Heart right ventricle (tissue), 16 donors: ENCODE measurements at regions not wholly inside any gene's neighbourhood (a gene's known extent, or its start where the extent isn't known, plus 50 kb on each side); places are given as distances from the start of the nearest gene placed in this dataset.

Experiments
- ATAC-seq, 8 donors: fragments of 200-7000 bp; cut with Tn5 transposase; one replicate each; pipeline ENCODE4 v1.9.1; 2020; ENCODE audit warnings: mild to moderate bottlenecking in 8 of 8, moderate library complexity in 8 of 8, moderate number of reproducible peaks in 1 of 8
- DNase-seq, 2 donors: peaks; one replicate each; pipeline ENCODE4 v3.0.0-alpha.2; 2020
- H3K27ac ChIP-seq, 10 donors: fragments of 200-600 bp; sonication (generic) in 2 of 10; one replicate each; pipeline versions ENCODE4 v1.5.0 to v1.8.0; 2020 to 2022; ENCODE audit warnings: mild to moderate bottlenecking in 3 of 10
- H3K27me3 ChIP-seq, 7 donors: fragments of 200-600 bp; one replicate each; pipeline ENCODE4 v1.8.0; 2021 to 2022; ENCODE audit warnings: mild to moderate bottlenecking in 2 of 7
- H3K36me3 ChIP-seq, 9 donors: fragments of 200-600 bp; sonication (generic) in 1 of 9; one replicate each; pipeline versions ENCODE4 v1.5.0 to v1.8.0; 2020 to 2022; ENCODE audit warnings: mild to moderate bottlenecking in 2 of 9
- H3K4me1 ChIP-seq, 9 donors: fragments of 200-600 bp; sonication (generic) in 1 of 9; one replicate each; pipeline versions ENCODE4 v1.5.0 to v1.8.0; 2020 to 2022; ENCODE audit warnings: mild to moderate bottlenecking in 4 of 9
- H3K4me3 ChIP-seq, 10 donors: fragments of 200-600 bp; sonication (generic) in 2 of 10; one replicate each; pipeline versions ENCODE4 v1.5.0 to v1.8.0; 2020 to 2022; ENCODE audit warnings: mild to moderate bottlenecking in 7 of 10, moderate library complexity in 2 of 10
- H3K9me3 ChIP-seq, 11 donors: fragments of 200-600 bp in 10 of 11; sonication (generic) in 2 of 11; one replicate each; pipeline versions ENCODE4 v1.5.0 to v1.8.0; 2013 to 2022; ENCODE audit warnings: mild to moderate bottlenecking in 2 of 11, control low read depth in 1 of 11, moderate library complexity in 1 of 11
- WGBS, 2 donors: extraction: QIAGEN DNeasy Blood & Tissue Kit; methylation state at CpG; one replicate each; pipeline ENCODE4 v1.1.7; 2013; ENCODE audit warnings: inconsistent platforms in 1 of 2; 5-methylcytosine and 5-hydroxymethylcytosine counted together
- intact Hi-C, 10 donors: fragments of 100-400 bp; cut with DNase I; formaldehyde crosslinking; loops; one replicate each; pipeline versions ENCODE4 v1.11.1 to v1.14.2; 2022
- TF ChIP-seq, protein P1 (sequence below), 9 donors: fragments of 200-600 bp; sonication (generic) in 2 of 9; IDR thresholded peaks; one replicate each; pipeline versions ENCODE4 v1.5.0 to v1.8.0; 2021 to 2022; ENCODE audit warnings: antibody characterized with exemption in 9 of 9, mild to moderate bottlenecking in 5 of 9, moderate library complexity in 1 of 9
- donor health status: Arrhythmogenic right ventricular cardiomyopathy.
- donor health status: ischemic (EF 13 %, LVEDD 7.1; RV severe dilation, severe dysfunction).
- donor health status: healthy with polysubstance abuse.
- donor health status: DM: no; HTN: yes; CAD: no.
- donor health status: DM: no; HTN: no; CAD: no.
- donor health status: ischemic (EF 25% LVEDD 6.9; RV normal size, moderate dysfunction).
- donor health status: ischemic (EF 25% LVEDD 5.7; RV mildly dilated, moderate dysfunction).
- donor health status: healthy.
- donor health status: DM: yes; HTN: yes; CAD: no.
- donor health status: Ischemic cardiomyopathy.
- donor health status: ischemic (EF 35%, LVEDD 5.7; RV mildly dilated, moderate dysfunction).
- donor health status: nonischemic (EF 11% LVEDD 7.7; RV severe dilation, severe dysfunction).
- donor health status: DM: yes; HTN: yes; CAD: no.
- donor health status: PGD.
- donor health status: ischemic (EF 29% LVEDD 5.4; RV normal size, mild dysfunction).
- donor health status: nonischemic (EF 23%, LVEDD 6.1; RV moderate dilation, normal function).

DNA sequence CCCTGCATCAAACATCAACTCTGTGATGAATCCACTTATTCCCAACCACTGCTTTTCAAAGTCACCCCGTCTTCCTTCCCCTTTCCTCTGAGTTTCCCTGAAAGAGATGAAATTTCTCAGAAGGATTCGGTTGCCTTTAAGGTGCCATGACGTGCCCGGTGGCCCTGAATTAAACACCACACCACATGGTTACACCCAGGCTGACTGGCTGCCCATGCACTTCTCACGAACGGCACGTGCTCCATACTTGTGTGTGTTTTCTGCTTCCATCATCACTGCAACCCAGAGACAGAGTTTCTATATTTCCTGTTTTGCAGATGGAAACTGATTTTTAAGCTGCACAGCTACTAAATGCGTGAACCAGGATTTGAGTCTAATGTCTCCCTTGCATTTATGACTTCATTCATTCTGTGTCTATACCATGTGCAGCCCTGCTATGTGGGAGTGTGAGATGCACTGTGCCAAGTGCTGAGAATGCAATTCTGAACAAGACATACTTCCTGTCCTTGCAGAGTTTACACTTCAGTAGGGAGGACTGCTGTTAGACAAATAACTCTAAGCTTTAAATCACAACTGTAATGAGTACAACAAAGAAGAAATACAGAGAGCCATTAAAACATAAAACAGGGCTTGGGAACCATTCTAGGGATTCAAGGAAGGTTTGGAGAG is 162.9 kb downstream of the NXNL2 start:
- H3K27me3 ChIP-seq = peaks cover 0 to 4% (median 0%) of the 10 kb centered on the region in 7 donors
- intact Hi-C loops = no loop called here
- WGBS, 2 donors = 69 to 74% methylated on average over 8 of the region's 8 CpGs
- H3K27ac ChIP-seq = no peak overlapping the region
- TF ChIP-seq, protein P1, sequence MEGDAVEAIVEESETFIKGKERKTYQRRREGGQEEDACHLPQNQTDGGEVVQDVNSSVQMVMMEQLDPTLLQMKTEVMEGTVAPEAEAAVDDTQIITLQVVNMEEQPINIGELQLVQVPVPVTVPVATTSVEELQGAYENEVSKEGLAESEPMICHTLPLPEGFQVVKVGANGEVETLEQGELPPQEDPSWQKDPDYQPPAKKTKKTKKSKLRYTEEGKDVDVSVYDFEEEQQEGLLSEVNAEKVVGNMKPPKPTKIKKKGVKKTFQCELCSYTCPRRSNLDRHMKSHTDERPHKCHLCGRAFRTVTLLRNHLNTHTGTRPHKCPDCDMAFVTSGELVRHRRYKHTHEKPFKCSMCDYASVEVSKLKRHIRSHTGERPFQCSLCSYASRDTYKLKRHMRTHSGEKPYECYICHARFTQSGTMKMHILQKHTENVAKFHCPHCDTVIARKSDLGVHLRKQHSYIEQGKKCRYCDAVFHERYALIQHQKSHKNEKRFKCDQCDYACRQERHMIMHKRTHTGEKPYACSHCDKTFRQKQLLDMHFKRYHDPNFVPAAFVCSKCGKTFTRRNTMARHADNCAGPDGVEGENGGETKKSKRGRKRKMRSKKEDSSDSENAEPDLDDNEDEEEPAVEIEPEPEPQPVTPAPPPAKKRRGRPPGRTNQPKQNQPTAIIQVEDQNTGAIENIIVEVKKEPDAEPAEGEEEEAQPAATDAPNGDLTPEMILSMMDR (IDR thresholded peaks at IDR 0.05) = no peak
- peaks cover 0 to 12% (median 0%) of the 10 kb centered on the region in 11 donors for H3K9me3 ChIP-seq
- no peak overlapping the region for H3K4me3 ChIP-seq
- ATAC-seq (no peak), DNase-seq (no peak)
- H3K36me3 ChIP-seq = no peaks in the 10 kb centered on the region
- H3K4me1 ChIP-seq = no peaks in the 10 kb centered on the region

DNA sequence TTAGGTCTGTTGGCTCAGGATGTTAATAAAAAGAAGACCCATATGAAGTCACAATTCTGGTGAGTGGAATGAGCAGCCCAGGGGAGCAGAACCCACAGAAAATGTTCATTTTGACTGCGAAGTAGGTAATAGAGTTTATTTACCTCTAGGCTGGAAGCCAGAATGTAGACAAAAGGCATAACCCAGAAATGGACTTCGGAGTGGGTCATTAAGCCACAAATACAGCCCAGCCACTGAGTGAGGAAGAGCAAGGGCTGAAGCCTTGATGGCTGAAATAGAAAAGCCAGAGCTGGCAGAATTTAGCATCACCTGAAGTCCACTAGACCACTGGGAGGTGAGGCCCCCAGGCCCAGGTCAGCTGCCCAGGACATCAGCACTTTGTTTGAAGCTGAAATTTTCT is 168.0 kb downstream of the NXNL2 start:
- peaks cover 0 to 4% (median 0%) of the 10 kb centered on the region in 7 donors for H3K27me3 ChIP-seq
- TF ChIP-seq, protein P1 (IDR thresholded peaks at IDR 0.05) = no peak
- no peak for ATAC-seq
- H3K9me3 ChIP-seq = no peaks in the 10 kb centered on the region
- H3K27ac ChIP-seq = no peak overlapping the region
- DNase-seq = no peak
- 95% methylated on average over 2 of the region's 2 CpGs for WGBS, 2 donors
- H3K4me1 ChIP-seq = no peaks in the 10 kb centered on the region
- intact Hi-C loops = no loop called here
- H3K36me3 ChIP-seq = no peaks in the 10 kb centered on the region
- H3K4me3 ChIP-seq = no peak overlapping the region

DNA sequence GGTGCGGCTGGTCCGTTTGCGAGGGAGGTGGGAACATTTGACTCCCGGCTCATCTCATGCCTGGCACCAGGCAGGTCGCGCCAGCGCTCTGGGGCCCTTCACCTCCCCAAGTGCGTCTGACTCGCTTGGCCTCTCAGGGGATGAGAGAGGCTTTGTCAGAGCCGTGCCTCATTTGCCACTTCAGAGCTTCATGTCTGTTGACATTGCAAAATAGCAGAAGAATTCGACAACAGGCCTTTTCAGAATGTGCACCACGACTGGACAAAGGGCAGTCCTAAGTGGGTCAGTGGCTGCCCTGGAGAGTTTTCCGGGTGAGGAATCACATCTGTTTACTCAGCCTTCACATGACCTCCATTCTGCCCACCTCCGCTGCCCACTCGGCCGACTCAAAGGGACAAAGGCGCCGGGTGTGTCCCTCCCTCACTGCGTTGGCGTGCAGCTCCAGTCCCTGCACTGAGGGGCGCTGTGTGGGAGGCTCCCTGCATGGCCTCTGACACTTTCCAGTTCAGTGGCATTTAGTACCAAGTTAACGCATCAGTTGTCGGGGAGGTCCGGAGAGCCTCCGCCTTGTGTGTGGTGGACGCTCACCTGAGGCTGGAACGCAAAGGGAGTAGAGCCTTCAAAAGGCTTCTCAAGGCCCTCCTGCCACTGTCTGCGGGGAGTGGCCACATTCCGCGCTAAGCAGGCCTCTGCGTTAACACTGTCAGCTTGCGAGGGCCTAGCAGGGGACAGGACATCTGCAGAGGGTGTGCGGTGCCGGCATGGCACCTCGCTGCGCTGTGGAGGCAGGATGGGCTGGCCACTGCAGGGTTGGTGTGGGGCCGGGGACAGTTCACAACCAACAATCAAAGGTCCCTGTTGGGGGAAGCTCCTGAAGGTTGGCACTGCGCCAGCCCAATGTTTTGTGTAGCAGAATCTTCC is 171.5 kb downstream of the NXNL2 start:
- ATAC-seq (peak in 1 of 8 donors; percentile 22), DNase-seq (no peak)
- no peaks in the 10 kb centered on the region for H3K27me3 ChIP-seq
- WGBS, 2 donors = 90 to 91% methylated on average over 38 of the region's 38 CpGs
- no peak overlapping the region for H3K27ac ChIP-seq
- H3K4me1 ChIP-seq = no peaks in the 10 kb centered on the region
- H3K9me3 ChIP-seq = no peaks in the 10 kb centered on the region
- no peaks in the 10 kb centered on the region for H3K36me3 ChIP-seq
- TF ChIP-seq, protein P1 (IDR thresholded peaks at IDR 0.05) = no peak
- H3K4me3 ChIP-seq = no peak overlapping the region
- intact Hi-C loops = no loop called here

DNA sequence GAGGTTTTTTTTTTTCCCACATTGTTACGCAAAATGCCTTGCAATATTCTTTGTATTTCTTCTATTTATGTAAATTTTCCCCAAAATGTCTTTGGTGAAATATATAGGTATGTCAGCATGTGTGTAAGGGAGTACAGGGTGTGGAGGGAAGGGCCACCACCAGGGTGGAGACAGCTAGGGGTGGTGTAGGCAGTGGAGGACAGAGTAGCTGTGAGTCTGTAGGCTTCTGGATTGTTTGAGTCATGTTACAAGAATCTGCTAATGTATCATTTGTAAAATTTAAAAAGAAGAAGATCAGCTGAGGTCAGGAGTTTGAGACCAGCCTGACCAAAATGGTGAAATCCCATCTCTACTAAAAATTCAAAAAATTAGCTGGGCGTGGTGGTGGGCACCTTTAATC is 175.5 kb downstream of the NXNL2 start:
- TF ChIP-seq, protein P1 (IDR thresholded peaks at IDR 0.05) = no peak
- Histone ChIP-seq H3K9me3 (peaks cover 0 to 7% (median 0%) of the 10 kb centered on the region in 11 donors), H3K36me3 (no peaks in the 10 kb centered on the region), H3K27ac (no peak overlapping the region), H3K27me3 (no peaks in the 10 kb centered on the region), H3K4me3 (no peak overlapping the region), H3K4me1 (no peaks in the 10 kb centered on the region)
- 88 to 92% methylated on average over 2 of the region's 2 CpGs for WGBS, 2 donors
- DNase-seq = no peak
- intact Hi-C loops = no loop called here
- ATAC-seq = no peak
